HEK293 (cell line): ENCODE measurements at regions not wholly inside any gene's neighbourhood (a gene's known extent, or its start where the extent isn't known, plus 50 kb on each side); places are given as distances from the start of the nearest gene placed in this dataset.
"Not testable (repeated sequence)": the region's sequence is repeated elsewhere in the genome, so short reads cannot be mapped to it uniquely, and the experiment has no call there.

Experiments
- CTCF ChIA-PET: fragments of 350-600 bp; formaldehyde crosslinking; extraction: SDS; loops from one replicate; lab custom pipeline; 2021; ENCODE audit warnings: antibody characterized with exemption; lab: Yijun Ruan, JAX
- POLR2A ChIA-PET: fragments of 300-600 bp; formaldehyde crosslinking; extraction: SDS; loops from one replicate; lab custom pipeline; 2020; ENCODE audit warnings: antibody characterized with exemption, inconsistent platforms; lab: Yijun Ruan, JAX
- H3K27ac ChIP-seq: fragments of 200-500 bp; sonication (Bioruptor generic); 2 replicates; pipeline ENCODE4 v1.5.1; 2014; ENCODE audit warnings: low read depth, low read length, control low read depth, inconsistent platforms; ENCODE audit errors: extremely low read depth
- H3K36me3 ChIP-seq, 2 experiments: fragments of 200-500 bp in 1 of 2; sonication (Bioruptor generic) in 1 of 2; 1 replicate in 1 of 2; 2 replicates in 1 of 2; pipeline ENCODE4 v1.5.1; 2014 to 2017; ENCODE audit warnings: inconsistent platforms in 2 of 2, low read length in 2 of 2; ENCODE audit not compliant: control insufficient read depth in 2 of 2, insufficient read depth in 1 of 2
- H3K4me1 ChIP-seq: fragments of 200-500 bp; sonication (Bioruptor generic); 2 replicates; pipeline ENCODE4 v1.5.1; 2014; ENCODE audit warnings: mild to moderate bottlenecking, low read length, inconsistent platforms; ENCODE audit not compliant: control insufficient read depth, insufficient read depth
- H3K4me3 ChIP-seq: 2 replicates; pipeline ENCODE4 v1.5.1; 2011; ENCODE audit warnings: low read depth, mild to moderate bottlenecking, control low read depth, low read length, moderate library complexity
- H3K9me3 ChIP-seq: fragments of 200-500 bp; sonication (Bioruptor generic); 2 replicates; pipeline ENCODE4 v1.5.1; 2014; ENCODE audit warnings: low read depth, low read length, inconsistent platforms; ENCODE audit not compliant: control insufficient read depth, insufficient read depth
- GLIS2 ChIP-seq: fragments of 450-650 bp; formaldehyde crosslinking; IDR thresholded peaks from 2 replicates; pipeline ENCODE4 v1.5.1; 2016; ENCODE audit warnings: missing biosample characterization, missing genetic modification characterization
- HOXA7 ChIP-seq: sonication (generic); formaldehyde crosslinking; IDR thresholded peaks from 2 replicates; pipeline ENCODE4 v1.8.1; 2022; ENCODE audit warnings: missing genetic modification reagents, borderline replicate concordance
- HOXD13 ChIP-seq: sonication (generic); formaldehyde crosslinking; IDR thresholded peaks from 2 replicates; pipeline ENCODE4 v1.8.0; 2022; ENCODE audit warnings: missing genetic modification reagents, borderline replicate concordance
- KLF7 ChIP-seq: fragments of 450-650 bp; formaldehyde crosslinking; IDR thresholded peaks from 2 replicates; pipeline ENCODE4 v1.5.1; 2016; ENCODE audit warnings: missing biosample characterization, missing genetic modification characterization, borderline replicate concordance
- KLF8 ChIP-seq: fragments of 450-650 bp; formaldehyde crosslinking; IDR thresholded peaks from 2 replicates; pipeline ENCODE4 v1.5.1; 2016; ENCODE audit warnings: missing biosample characterization, missing genetic modification characterization
- SCRT1 ChIP-seq: fragments of 450-650 bp; formaldehyde crosslinking; IDR thresholded peaks from 2 replicates; pipeline ENCODE4 v1.5.1; 2016; ENCODE audit warnings: missing biosample characterization, missing genetic modification characterization, borderline replicate concordance
- ZBTB48 ChIP-seq: fragments of 450-650 bp; formaldehyde crosslinking; IDR thresholded peaks from 2 replicates; pipeline ENCODE4 v1.5.1; 2016; ENCODE audit warnings: missing biosample characterization, missing genetic modification characterization
- ZEB2 ChIP-seq: fragments of 450-650 bp; formaldehyde crosslinking; IDR thresholded peaks from 2 replicates; pipeline ENCODE4 v1.5.1; 2016; ENCODE audit warnings: missing biosample characterization, missing genetic modification characterization
- ZNF133 ChIP-seq: fragments of 450-650 bp; formaldehyde crosslinking; IDR thresholded peaks from 2 replicates; pipeline ENCODE4 v1.5.1; 2016; ENCODE audit warnings: missing biosample characterization, missing genetic modification characterization
- ZNF140 ChIP-seq: fragments of 450-650 bp; formaldehyde crosslinking; IDR thresholded peaks from 2 replicates; pipeline ENCODE4 v1.5.1; 2016; ENCODE audit warnings: missing biosample characterization, missing genetic modification characterization
- ZNF175 ChIP-seq: fragments of 450-650 bp; formaldehyde crosslinking; IDR thresholded peaks from 2 replicates; pipeline ENCODE4 v1.5.1; 2016; ENCODE audit warnings: missing biosample characterization, missing genetic modification characterization
- ZNF248 ChIP-seq: fragments of 450-650 bp; formaldehyde crosslinking; IDR thresholded peaks from 2 replicates; pipeline ENCODE4 v1.5.1; 2017; ENCODE audit warnings: missing biosample characterization, missing genetic modification characterization
- ZNF266 ChIP-seq: fragments of 450-650 bp; formaldehyde crosslinking; IDR thresholded peaks from 2 replicates; pipeline ENCODE4 v1.5.1; 2016; ENCODE audit warnings: missing biosample characterization, missing genetic modification characterization, low read depth
- ZNF292 ChIP-seq: fragments of 450-650 bp; formaldehyde crosslinking; IDR thresholded peaks from 2 replicates; pipeline ENCODE4 v1.5.1; 2016; ENCODE audit warnings: low read depth, missing biosample characterization, missing genetic modification characterization, borderline replicate concordance
- ZNF302 ChIP-seq: fragments of 450-650 bp; formaldehyde crosslinking; IDR thresholded peaks from 2 replicates; pipeline ENCODE4 v1.5.1; 2016; ENCODE audit warnings: missing biosample characterization, missing genetic modification characterization, low read depth
- ZNF341 ChIP-seq: fragments of 450-650 bp; formaldehyde crosslinking; IDR thresholded peaks from 2 replicates; pipeline ENCODE4; 2016; ENCODE audit warnings: low read depth, missing biosample characterization, missing genetic modification characterization
- ZNF350 ChIP-seq: fragments of 450-650 bp; formaldehyde crosslinking; IDR thresholded peaks from 2 replicates; pipeline ENCODE4 v1.5.0; 2017; ENCODE audit warnings: missing biosample characterization, mild to moderate bottlenecking, missing genetic modification characterization
- ZNF366 ChIP-seq: fragments of 450-650 bp; formaldehyde crosslinking; conservative IDR thresholded peaks from 2 replicates; pipeline ENCODE4 v1.5.1; 2016; ENCODE audit warnings: missing biosample characterization, missing genetic modification characterization
- ZNF423 ChIP-seq: fragments of 450-650 bp; formaldehyde crosslinking; IDR thresholded peaks from 2 replicates; pipeline ENCODE4 v1.5.1; 2016; ENCODE audit warnings: missing biosample characterization, missing genetic modification characterization
- ZNF433 ChIP-seq: fragments of 450-650 bp; formaldehyde crosslinking; IDR thresholded peaks from 2 replicates; pipeline ENCODE4 v1.5.1; 2016; ENCODE audit warnings: missing biosample characterization, missing genetic modification characterization, low read depth
- ZNF473 ChIP-seq: fragments of 450-650 bp; formaldehyde crosslinking; IDR thresholded peaks from 2 replicates; pipeline ENCODE4 v1.5.1; 2017; ENCODE audit warnings: missing biosample characterization, missing genetic modification characterization
- ZNF529 ChIP-seq: fragments of 450-650 bp; formaldehyde crosslinking; IDR thresholded peaks from 2 replicates; pipeline ENCODE4 v1.5.1; 2017; ENCODE audit warnings: missing genetic modification characterization, missing biosample characterization; ENCODE audit not compliant: insufficient replicate concordance
- ZNF548 ChIP-seq: fragments of 450-650 bp; formaldehyde crosslinking; IDR thresholded peaks from 2 replicates; pipeline ENCODE4 v1.5.1; 2016; ENCODE audit warnings: missing biosample characterization, missing genetic modification characterization
- ZNF658 ChIP-seq: fragments of 450-650 bp; formaldehyde crosslinking; IDR thresholded peaks from 2 replicates; pipeline ENCODE4; 2016; ENCODE audit warnings: missing biosample characterization, missing genetic modification characterization
- ZNF843 ChIP-seq: fragments of 450-650 bp; formaldehyde crosslinking; IDR thresholded peaks from 2 replicates; pipeline ENCODE4 v1.5.1; 2016; ENCODE audit warnings: missing biosample characterization, missing genetic modification characterization
- ZSCAN30 ChIP-seq: fragments of 450-650 bp; IDR thresholded peaks from 2 replicates; pipeline ENCODE4 v1.5.1; 2018; ENCODE audit warnings: missing biosample characterization, mild to moderate bottlenecking, missing genetic modification characterization, moderate library complexity
- TF ChIP-seq, protein P1 (sequence below): fragments of 450-650 bp; IDR thresholded peaks from 2 replicates; pipeline ENCODE4 v1.5.1; 2018; ENCODE audit warnings: missing biosample characterization, mild to moderate bottlenecking, missing genetic modification characterization
- TF ChIP-seq, protein P2 (sequence below): IDR thresholded peaks from 2 replicates; pipeline ENCODE4 v1.6.1; 2011; ENCODE audit warnings: mild to moderate bottlenecking, low read depth, low read length, borderline replicate concordance
- TF ChIP-seq, protein P3 (sequence below): fragments of 450-650 bp; formaldehyde crosslinking; IDR thresholded peaks from 2 replicates; pipeline ENCODE4 v1.5.1; 2016; ENCODE audit warnings: missing biosample characterization, missing genetic modification characterization, low read depth
- TF ChIP-seq, protein P4 (sequence below): fragments of 450-650 bp; formaldehyde crosslinking; IDR thresholded peaks from 2 replicates; pipeline ENCODE4 v1.5.1; 2017; ENCODE audit warnings: missing biosample characterization, missing genetic modification characterization

DNA sequence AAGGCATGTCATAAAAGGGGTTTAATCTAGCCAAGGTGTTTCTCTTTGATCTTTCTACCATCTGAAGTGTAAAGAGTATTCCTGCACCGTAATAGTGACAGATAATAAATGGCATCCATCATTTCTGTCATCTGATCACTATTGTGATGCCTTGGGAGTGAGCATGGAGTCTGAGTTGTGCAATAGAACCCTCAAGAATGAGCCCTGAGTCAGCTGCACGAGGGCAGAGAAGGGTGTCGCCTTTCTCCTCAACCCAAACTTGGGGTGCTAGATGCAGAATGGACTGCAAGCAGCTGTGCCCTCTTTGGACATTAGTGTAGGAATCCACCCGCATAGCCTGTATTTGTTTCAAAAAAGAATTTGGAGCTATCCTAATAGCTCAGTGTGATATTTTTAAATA lies 115.2 kb downstream of the ZNF37A start:
- no peaks in the 10 kb centered on the region for H3K9me3 ChIP-seq
- POLR2A ChIA-PET = no interaction called here

DNA sequence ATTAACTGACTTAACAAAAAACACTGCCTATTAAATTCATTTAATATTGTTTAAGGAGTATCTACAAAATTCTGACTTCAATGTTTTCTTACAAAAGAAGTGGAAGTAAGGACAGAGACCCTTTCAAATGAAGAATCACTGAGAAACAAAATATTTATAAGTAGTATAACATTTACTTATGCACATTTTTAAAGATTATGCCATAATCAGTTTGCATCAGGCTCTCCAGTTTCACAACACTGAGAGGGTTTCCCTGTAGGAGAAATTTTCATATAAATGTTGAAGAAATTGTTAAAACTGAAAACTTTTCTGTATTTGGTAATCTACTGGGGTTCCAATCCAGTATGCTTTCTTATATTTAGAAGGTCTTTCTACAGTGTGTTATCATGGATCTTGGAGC lies 115.6 kb downstream of the ZNF37A start:
- H3K4me3 ChIP-seq, H3K36me3 ChIP-seq, POLR2A ChIA-PET, H3K27ac ChIP-seq, CTCF ChIA-PET, H3K9me3 ChIP-seq, H3K4me1 ChIP-seq: not testable (repeated sequence)

More for the DNA sequence above, 115.2 kb downstream of the ZNF37A start:
- H3K36me3 ChIP-seq = no peaks in the 10 kb centered on the region
- H3K27ac ChIP-seq = no peak overlapping the region
- no peaks in the 10 kb centered on the region for H3K4me1 ChIP-seq
- H3K4me3 ChIP-seq = no peak overlapping the region
- no peak for TF ChIP-seq SCRT1 (tag by site-specific recombination)
- TF ChIP-seq ZSCAN30 (tag by site-specific recombination) = no peak
- no peak for TF ChIP-seq ZNF292 (tag by site-specific recombination)
- no peak for TF ChIP-seq ZNF133 (tag by site-specific recombination)
- no peak for TF ChIP-seq HOXD13 (CRISPR knock-in tag)
- no peak for TF ChIP-seq ZNF266 (tag by site-specific recombination)
- TF ChIP-seq ZEB2 (tag by site-specific recombination) = no peak
- TF ChIP-seq ZNF140 (tag by site-specific recombination) = no peak
- TF ChIP-seq ZNF341 (tag by site-specific recombination) = no peak
- no peak for TF ChIP-seq ZNF248
- no peak for TF ChIP-seq ZNF366
- no peak for TF ChIP-seq ZNF843 (tag by site-specific recombination)
- TF ChIP-seq KLF7 (tag by site-specific recombination) = no peak
- TF ChIP-seq ZNF658 (tag by site-specific recombination) = no peak
- no peak for TF ChIP-seq ZNF529 (tag by site-specific recombination)
- CTCF ChIA-PET = no interaction called here

DNA sequence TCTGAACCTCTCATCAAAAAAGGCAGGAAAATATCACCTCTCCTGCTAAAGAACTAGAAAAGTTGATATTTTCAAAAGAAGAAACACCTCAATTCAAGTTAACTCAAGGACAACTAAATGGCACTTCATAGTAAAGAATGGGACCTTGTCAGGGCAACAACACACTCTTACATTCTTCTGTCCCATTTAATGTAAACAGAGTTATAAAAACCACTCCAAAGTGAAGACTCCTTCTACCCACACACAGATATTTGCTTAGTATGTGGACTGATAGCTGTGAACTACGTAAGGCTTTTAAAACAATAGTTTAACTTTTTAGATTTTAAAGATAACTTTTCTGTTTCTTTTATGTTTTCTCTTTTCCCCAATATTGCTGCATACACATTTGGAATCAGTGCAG lies 118.3 kb downstream of the ZNF37A start:
- no peak overlapping the region for H3K27ac ChIP-seq
- ChIA-PET CTCF (no interaction called here), POLR2A (no interaction called here)
- H3K9me3 ChIP-seq = no peaks in the 10 kb centered on the region
- no peaks in the 10 kb centered on the region for H3K36me3 ChIP-seq
- no peak overlapping the region for H3K4me3 ChIP-seq
- no peaks in the 10 kb centered on the region for H3K4me1 ChIP-seq
- TF ChIP-seq ZNF473 (tag by site-specific recombination) = no peak
- TF ChIP-seq ZNF350 (tag by site-specific recombination) = no peak
- no peak for TF ChIP-seq KLF8 (tag by site-specific recombination)
- TF ChIP-seq ZNF423 (tag by site-specific recombination) = no peak
- no peak for TF ChIP-seq ZNF529 (tag by site-specific recombination)
- no peak for TF ChIP-seq ZNF175 (tag by site-specific recombination)
- no peak for TF ChIP-seq GLIS2
- TF ChIP-seq, protein P1, sequence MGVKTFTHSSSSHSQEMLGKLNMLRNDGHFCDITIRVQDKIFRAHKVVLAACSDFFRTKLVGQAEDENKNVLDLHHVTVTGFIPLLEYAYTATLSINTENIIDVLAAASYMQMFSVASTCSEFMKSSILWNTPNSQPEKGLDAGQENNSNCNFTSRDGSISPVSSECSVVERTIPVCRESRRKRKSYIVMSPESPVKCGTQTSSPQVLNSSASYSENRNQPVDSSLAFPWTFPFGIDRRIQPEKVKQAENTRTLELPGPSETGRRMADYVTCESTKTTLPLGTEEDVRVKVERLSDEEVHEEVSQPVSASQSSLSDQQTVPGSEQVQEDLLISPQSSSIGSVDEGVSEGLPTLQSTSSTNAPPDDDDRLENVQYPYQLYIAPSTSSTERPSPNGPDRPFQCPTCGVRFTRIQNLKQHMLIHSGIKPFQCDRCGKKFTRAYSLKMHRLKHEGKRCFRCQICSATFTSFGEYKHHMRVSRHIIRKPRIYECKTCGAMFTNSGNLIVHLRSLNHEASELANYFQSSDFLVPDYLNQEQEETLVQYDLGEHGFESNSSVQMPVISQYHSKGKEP (tag by site-specific recombination) = no peak
- TF ChIP-seq, protein P2, sequence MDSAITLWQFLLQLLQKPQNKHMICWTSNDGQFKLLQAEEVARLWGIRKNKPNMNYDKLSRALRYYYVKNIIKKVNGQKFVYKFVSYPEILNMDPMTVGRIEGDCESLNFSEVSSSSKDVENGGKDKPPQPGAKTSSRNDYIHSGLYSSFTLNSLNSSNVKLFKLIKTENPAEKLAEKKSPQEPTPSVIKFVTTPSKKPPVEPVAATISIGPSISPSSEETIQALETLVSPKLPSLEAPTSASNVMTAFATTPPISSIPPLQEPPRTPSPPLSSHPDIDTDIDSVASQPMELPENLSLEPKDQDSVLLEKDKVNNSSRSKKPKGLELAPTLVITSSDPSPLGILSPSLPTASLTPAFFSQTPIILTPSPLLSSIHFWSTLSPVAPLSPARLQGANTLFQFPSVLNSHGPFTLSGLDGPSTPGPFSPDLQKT = no peak
- TF ChIP-seq, protein P3, sequence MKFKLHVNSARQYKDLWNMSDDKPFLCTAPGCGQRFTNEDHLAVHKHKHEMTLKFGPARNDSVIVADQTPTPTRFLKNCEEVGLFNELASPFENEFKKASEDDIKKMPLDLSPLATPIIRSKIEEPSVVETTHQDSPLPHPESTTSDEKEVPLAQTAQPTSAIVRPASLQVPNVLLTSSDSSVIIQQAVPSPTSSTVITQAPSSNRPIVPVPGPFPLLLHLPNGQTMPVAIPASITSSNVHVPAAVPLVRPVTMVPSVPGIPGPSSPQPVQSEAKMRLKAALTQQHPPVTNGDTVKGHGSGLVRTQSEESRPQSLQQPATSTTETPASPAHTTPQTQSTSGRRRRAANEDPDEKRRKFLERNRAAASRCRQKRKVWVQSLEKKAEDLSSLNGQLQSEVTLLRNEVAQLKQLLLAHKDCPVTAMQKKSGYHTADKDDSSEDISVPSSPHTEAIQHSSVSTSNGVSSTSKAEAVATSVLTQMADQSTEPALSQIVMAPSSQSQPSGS (tag by site-specific recombination) = no peak
- TF ChIP-seq ZNF548 = no peak
- TF ChIP-seq, protein P4, sequence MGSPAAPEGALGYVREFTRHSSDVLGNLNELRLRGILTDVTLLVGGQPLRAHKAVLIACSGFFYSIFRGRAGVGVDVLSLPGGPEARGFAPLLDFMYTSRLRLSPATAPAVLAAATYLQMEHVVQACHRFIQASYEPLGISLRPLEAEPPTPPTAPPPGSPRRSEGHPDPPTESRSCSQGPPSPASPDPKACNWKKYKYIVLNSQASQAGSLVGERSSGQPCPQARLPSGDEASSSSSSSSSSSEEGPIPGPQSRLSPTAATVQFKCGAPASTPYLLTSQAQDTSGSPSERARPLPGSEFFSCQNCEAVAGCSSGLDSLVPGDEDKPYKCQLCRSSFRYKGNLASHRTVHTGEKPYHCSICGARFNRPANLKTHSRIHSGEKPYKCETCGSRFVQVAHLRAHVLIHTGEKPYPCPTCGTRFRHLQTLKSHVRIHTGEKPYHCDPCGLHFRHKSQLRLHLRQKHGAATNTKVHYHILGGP = no peak
- TF ChIP-seq HOXA7 (CRISPR knock-in tag) = no peak
- no peak for TF ChIP-seq ZNF433
- TF ChIP-seq ZNF302 (tag by site-specific recombination) = no peak
- TF ChIP-seq ZBTB48 (tag by site-specific recombination) = no peak
